H1 (cell line): ENCODE measurements at regions not wholly inside any gene's neighbourhood (a gene's known extent, or its start where the extent isn't known, plus 50 kb on each side); places are given as distances from the start of the nearest gene placed in this dataset.

Source experiments
- ASH2L ChIP-seq: fragments of 200-600, 300-600 bp; sonication (generic); IDR thresholded peaks from one replicate; pipeline ENCODE4 v1.7.1; 2017; ENCODE audit warnings: low read length
- ATF2 ChIP-seq: IDR thresholded peaks from 2 replicates; pipeline ENCODE4 v1.6.1; 2012; ENCODE audit warnings: low read length, inconsistent platforms
- CBX5 ChIP-seq: fragments of 300-800, 300-1000 bp; sonication (generic); IDR thresholded peaks from 2 replicates; pipeline ENCODE4 v1.7.1; 2016; ENCODE audit warnings: antibody characterized with exemption, low read length, low read depth
- GABPA ChIP-seq: IDR thresholded peaks from 2 replicates; pipeline ENCODE4 v1.6.1; 2011; ENCODE audit warnings: mild to moderate bottlenecking, low read length, moderate library complexity, borderline replicate concordance; ENCODE audit not compliant: insufficient read depth
- SIN3A ChIP-seq, 2 experiments: IDR thresholded peaks in 1 of 2; conservative IDR thresholded peaks in 1 of 2; 2 replicates each; pipeline ENCODE4 v1.6.1; 2011 to 2012; ENCODE audit warnings: low read length in 2 of 2, improper control_type of control experiment in 1 of 2, low read depth in 1 of 2, mild to moderate bottlenecking in 1 of 2
- SIRT6 ChIP-seq: IDR thresholded peaks from one replicate; pipeline ENCODE4 v1.7.1; 2012; ENCODE audit warnings: low read length, inconsistent platforms
- YY1 ChIP-seq: IDR thresholded peaks from 2 replicates; pipeline ENCODE4 v1.6.1; 2011; ENCODE audit warnings: low read depth, mild to moderate bottlenecking, low read length

- TF ChIP-seq ATF2 (no peak), YY1 (no peak), GABPA (no peak), ASH2L (no peak), SIN3A (conservative IDR thresholded peaks at IDR 0.05 in 1 of 2, IDR thresholded peaks at IDR 0.05 in 1 of 2; ENCODE audit: low read depth in 1 of 2, low read length in 2 of 2) (no peak), SIRT6 (no peak), CBX5 (no peak)
Observed at GRCh38 chr5:23089286-23089685, 236.1 kb upstream of the CDH12 start (continued).
